DND-41 (cell line): ENCODE measurements at regions not wholly inside any gene's neighbourhood (a gene's known extent, or its start where the extent isn't known, plus 50 kb on each side); places are given as distances from the start of the nearest gene placed in this dataset.

ENCODE experiments used
- ATAC-seq: fragments of 200-7000 bp; cut with Tn5 transposase; 3 replicates; pipeline ENCODE4 v1.9.1; 2021; ENCODE audit warnings: low read depth; ENCODE audit not compliant: insufficient read depth
- DNase-seq: peaks from one replicate; pipeline ENCODE4 v3.0.0-alpha.2; 2020
- H2AFZ ChIP-seq: 2 replicates; pipeline ENCODE4 v1.6.0; 2012; ENCODE audit warnings: low read depth, low read length
- H3K27ac ChIP-seq: 2 replicates; pipeline ENCODE4 v1.5.1; 2012; ENCODE audit warnings: low read length, inconsistent platforms
- H3K27me3 ChIP-seq: fragments of 200-600 bp; sonication (generic); 2 replicates; pipeline ENCODE4 v1.6.0; 2012; ENCODE audit warnings: low read length, mild to moderate bottlenecking, inconsistent platforms; ENCODE audit not compliant: insufficient read depth, poor library complexity
- H3K36me3 ChIP-seq: 2 replicates; pipeline ENCODE4 v1.5.1; 2012; ENCODE audit warnings: low read length, inconsistent platforms; ENCODE audit not compliant: insufficient read depth
- H3K4me1 ChIP-seq: 2 replicates; pipeline ENCODE4 v1.5.1; 2012; ENCODE audit warnings: mild to moderate bottlenecking, low read length; ENCODE audit not compliant: insufficient read depth
- H3K4me2 ChIP-seq: 2 replicates; pipeline ENCODE4 v1.6.0; 2012; ENCODE audit warnings: mild to moderate bottlenecking, moderate library complexity, low read length, inconsistent platforms; ENCODE audit not compliant: insufficient read depth
- H3K4me3 ChIP-seq, 2 experiments: fragments of 200-600 bp in 1 of 2; shearing (Covaris generic) in 1 of 2; 2 replicates each; pipeline ENCODE4 v1.5.1; 2012 to 2016; ENCODE audit warnings: inconsistent platforms in 2 of 2, low read length in 2 of 2, mild to moderate bottlenecking in 2 of 2, low read depth in 1 of 2, moderate library complexity in 1 of 2
- H3K79me2 ChIP-seq: 2 replicates; pipeline ENCODE4 v1.6.0; 2012; ENCODE audit warnings: low read length, inconsistent platforms; ENCODE audit not compliant: insufficient read depth
- H3K9ac ChIP-seq: 2 replicates; pipeline ENCODE4 v1.6.0; 2012; ENCODE audit warnings: low read depth, mild to moderate bottlenecking, inconsistent platforms, low read length, moderate library complexity
- H3K9me3 ChIP-seq: 2 replicates; pipeline ENCODE4 v1.5.1; 2012; ENCODE audit warnings: low read length, moderate library complexity, mild to moderate bottlenecking, inconsistent platforms; ENCODE audit not compliant: insufficient read depth, severe bottlenecking
- H4K20me1 ChIP-seq: 2 replicates; pipeline ENCODE4 v1.6.0; 2012; ENCODE audit warnings: low read length; ENCODE audit not compliant: insufficient read depth
- EZH2 ChIP-seq: IDR thresholded peaks from 3 replicates; pipeline ENCODE4 v1.6.1; 2012; ENCODE audit warnings: borderline replicate concordance, low read depth, mild to moderate bottlenecking, moderate library complexity, low read length, inconsistent platforms; ENCODE audit not compliant: severe bottlenecking
- TF ChIP-seq, protein P1 (sequence below): IDR thresholded peaks from 2 replicates; pipeline ENCODE4 v1.5.1; 2012; ENCODE audit warnings: borderline replicate concordance, low read length, moderate library complexity, mild to moderate bottlenecking; ENCODE audit not compliant: poor library complexity, severe bottlenecking; ENCODE audit errors: extremely low read depth

DNA sequence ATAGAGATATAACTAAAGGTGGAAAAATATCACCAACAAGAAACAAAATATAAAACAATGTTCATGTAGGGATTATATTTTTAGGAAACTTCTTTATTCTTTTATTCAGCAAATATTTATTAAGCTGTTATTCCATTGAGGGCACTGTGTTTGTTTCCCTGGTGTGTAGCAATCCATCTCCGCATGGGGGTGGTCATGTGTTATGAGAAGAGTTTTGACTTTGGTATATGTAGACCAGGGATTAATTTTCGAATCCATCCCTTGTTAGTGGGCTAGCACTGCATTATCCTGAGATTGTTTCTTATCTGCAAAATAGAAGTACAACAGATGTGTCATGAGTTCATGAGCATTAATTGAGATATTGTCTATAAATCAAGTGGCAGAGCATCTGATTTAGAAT lies 190.2 kb upstream of the LRRC7 start:
- Histone ChIP-seq H3K79me2 (no peaks in the 10 kb centered on the region), H4K20me1 (no peaks in the 10 kb centered on the region), H3K27ac (no peak overlapping the region), H3K4me3 (no peak overlapping the region), H3K4me1 (no peaks in the 10 kb centered on the region), H3K36me3 (no peaks in the 10 kb centered on the region), H2AFZ (no peak overlapping the region), H3K4me2 (no peak overlapping the region), H3K9me3 (no peaks in the 10 kb centered on the region), H3K27me3 (no peaks in the 10 kb centered on the region), H3K9ac (no peak overlapping the region)
- DNase-seq (no peak), ATAC-seq (no peak)
- TF ChIP-seq EZH2, result no peak
- TF ChIP-seq, protein P1, sequence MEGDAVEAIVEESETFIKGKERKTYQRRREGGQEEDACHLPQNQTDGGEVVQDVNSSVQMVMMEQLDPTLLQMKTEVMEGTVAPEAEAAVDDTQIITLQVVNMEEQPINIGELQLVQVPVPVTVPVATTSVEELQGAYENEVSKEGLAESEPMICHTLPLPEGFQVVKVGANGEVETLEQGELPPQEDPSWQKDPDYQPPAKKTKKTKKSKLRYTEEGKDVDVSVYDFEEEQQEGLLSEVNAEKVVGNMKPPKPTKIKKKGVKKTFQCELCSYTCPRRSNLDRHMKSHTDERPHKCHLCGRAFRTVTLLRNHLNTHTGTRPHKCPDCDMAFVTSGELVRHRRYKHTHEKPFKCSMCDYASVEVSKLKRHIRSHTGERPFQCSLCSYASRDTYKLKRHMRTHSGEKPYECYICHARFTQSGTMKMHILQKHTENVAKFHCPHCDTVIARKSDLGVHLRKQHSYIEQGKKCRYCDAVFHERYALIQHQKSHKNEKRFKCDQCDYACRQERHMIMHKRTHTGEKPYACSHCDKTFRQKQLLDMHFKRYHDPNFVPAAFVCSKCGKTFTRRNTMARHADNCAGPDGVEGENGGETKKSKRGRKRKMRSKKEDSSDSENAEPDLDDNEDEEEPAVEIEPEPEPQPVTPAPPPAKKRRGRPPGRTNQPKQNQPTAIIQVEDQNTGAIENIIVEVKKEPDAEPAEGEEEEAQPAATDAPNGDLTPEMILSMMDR, result no peak

DNA sequence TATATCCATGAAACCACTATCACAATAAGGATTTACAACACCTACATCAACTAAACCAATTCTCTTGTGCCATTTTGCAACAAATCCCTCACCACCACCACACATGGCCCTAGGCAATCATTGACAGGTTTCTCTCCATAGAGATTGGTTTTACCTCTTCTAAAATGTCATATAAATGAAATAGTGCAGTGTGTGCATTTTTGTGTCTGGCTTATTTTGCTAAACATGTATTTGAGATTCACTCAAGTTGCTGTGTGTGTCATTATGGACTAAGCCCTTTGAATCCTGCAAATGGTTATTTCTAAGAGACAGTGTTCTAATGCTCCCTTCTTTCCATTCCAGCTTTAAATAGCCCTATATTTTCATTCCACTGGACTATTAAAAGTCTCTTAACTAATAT lies 179.7 kb upstream of the LRRC7 start:
- no peaks in the 10 kb centered on the region for H4K20me1 ChIP-seq
- no peaks in the 10 kb centered on the region for H3K4me1 ChIP-seq
- H3K9ac ChIP-seq, result no peak overlapping the region
- no peak overlapping the region for H3K27ac ChIP-seq
- no peaks in the 10 kb centered on the region for H3K9me3 ChIP-seq
- H3K36me3 ChIP-seq, result no peaks in the 10 kb centered on the region
- no peaks in the 10 kb centered on the region for H3K79me2 ChIP-seq
- ATAC-seq, result no peak
- TF ChIP-seq, protein P1, result no peak
- no peak for TF ChIP-seq EZH2
- H3K27me3 ChIP-seq, result no peaks in the 10 kb centered on the region
- no peak for DNase-seq
- no peak overlapping the region for H3K4me3 ChIP-seq
- no peak overlapping the region for H2AFZ ChIP-seq
- no peak overlapping the region for H3K4me2 ChIP-seq

DNA sequence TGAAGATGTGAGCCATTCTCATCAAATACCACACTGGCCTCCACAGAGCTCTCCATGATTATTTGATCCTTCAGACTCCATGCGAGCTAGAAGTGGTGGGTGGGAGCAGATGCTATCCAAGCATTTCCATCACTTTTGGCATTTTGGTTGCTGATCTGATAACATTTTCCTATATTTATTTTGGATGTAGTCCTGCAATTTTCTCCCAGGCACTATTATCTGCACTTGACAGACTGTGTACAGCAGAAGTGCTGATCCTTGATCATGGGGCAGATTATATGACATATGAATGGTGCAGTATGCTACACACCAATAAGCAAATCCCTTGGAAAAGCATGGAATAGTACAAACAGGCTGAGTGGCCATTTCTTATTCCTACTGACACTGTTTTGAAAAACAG lies 167.6 kb upstream of the LRRC7 start:
- DNase-seq (no peak), ATAC-seq (no peak)
- H3K9me3 ChIP-seq, result peaks cover 4% of the 10 kb centered on the region
- no peaks in the 10 kb centered on the region for H3K79me2 ChIP-seq
- no peak overlapping the region for H3K27ac ChIP-seq
- no peak overlapping the region for H3K4me3 ChIP-seq
- no peaks in the 10 kb centered on the region for H3K36me3 ChIP-seq
- H2AFZ ChIP-seq, result no peak overlapping the region
- no peaks in the 10 kb centered on the region for H3K4me1 ChIP-seq
- no peaks in the 10 kb centered on the region for H3K27me3 ChIP-seq
- H4K20me1 ChIP-seq, result no peaks in the 10 kb centered on the region
- no peak overlapping the region for H3K4me2 ChIP-seq
- H3K9ac ChIP-seq, result no peak overlapping the region
- TF ChIP-seq, protein P1, result no peak
- TF ChIP-seq EZH2, result no peak

DNA sequence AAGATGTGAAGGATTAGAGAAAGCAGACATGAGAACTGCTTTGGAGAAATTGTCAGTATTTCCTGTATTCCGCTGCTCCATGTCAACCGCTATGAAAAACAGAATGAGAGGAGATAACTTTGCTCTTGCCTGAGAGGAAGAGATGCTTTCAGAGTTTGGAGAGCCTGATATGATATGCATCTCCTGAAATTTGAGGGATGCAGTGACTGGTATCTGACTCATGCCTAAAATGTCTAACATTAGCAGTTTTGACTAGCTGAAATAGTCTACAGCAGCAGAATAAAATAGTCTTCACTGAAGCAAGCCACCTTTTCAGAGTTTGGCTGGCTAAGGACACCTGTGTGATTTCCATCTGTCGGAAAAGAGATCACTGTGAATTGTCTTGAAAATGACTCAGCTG lies 165.8 kb upstream of the LRRC7 start:
- Histone ChIP-seq H4K20me1 (no peaks in the 10 kb centered on the region), H3K4me1 (no peaks in the 10 kb centered on the region), H3K79me2 (no peaks in the 10 kb centered on the region), H3K9me3 (no peaks in the 10 kb centered on the region), H3K4me2 (no peak overlapping the region), H2AFZ (no peak overlapping the region), H3K4me3 (no peak overlapping the region), H3K27me3 (no peaks in the 10 kb centered on the region), H3K27ac (no peak overlapping the region), H3K36me3 (no peaks in the 10 kb centered on the region), H3K9ac (no peak overlapping the region)
- ATAC-seq (no peak), DNase-seq (no peak)
- TF ChIP-seq, protein P1, result no peak
- TF ChIP-seq EZH2, result no peak
